ENCODE measurements at regions not wholly inside any gene's neighbourhood (a gene's known extent, or its start where the extent isn't known, plus 50 kb on each side); places are given as distances from the start of the nearest gene placed in this dataset.

DNA sequence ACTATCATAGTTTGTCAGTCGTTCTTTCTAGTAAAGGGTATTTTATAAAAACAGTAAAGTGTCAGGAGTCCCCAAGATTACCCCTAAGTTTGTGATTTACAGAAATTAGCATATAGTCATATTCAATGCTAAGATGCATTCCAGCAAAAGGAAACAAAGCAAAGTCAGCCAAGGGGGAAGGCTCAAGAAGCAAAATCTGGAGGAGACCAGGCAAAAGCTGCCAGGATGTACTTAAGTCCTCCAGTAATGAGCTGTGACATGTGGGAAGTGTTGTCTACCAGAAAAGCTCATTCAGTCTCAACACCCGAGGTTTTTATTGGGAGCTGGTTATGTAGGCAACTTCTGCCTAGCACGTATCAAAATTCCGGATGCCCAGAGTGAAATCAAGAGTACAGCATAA, 373.4 kb upstream of the TMPRSS15 start:
- Histone ChIP-seq H3K4me3 (ENCODE audit: insufficient read length, low read depth) (no peak overlapping the region), H3K9me3 (ENCODE audit: insufficient read depth, low read length) (no peaks in the 10 kb centered on the region; the same call in 1 of the 2 replicates), H3K27me3 (ENCODE audit: insufficient read depth, insufficient read length) (no peaks in the 10 kb centered on the region), H3K36me3 (ENCODE audit: insufficient read depth, insufficient read length, low read length) (no peaks in the 10 kb centered on the region), H3K4me1 (ENCODE audit: insufficient read depth, insufficient read length) (no peaks in the 10 kb centered on the region), H3K9ac (ENCODE audit: insufficient read length, low read depth) (no peak overlapping the region)
- DNase-seq (ENCODE audit: low read depth, low spot score), result no peak
- TF ChIP-seq ZNF274 (IDR thresholded peaks at IDR 0.05; ENCODE audit: low read depth, low read length) (no peak), SUZ12 (IDR thresholded peaks at IDR 0.05; ENCODE audit: extremely low read depth, insufficient read depth, insufficient read length) (no peak), YY1 (IDR thresholded peaks at IDR 0.05; ENCODE audit: insufficient read depth, insufficient read length) (no peak)

- no peaks in the 10 kb centered on the region for H3K36me3 ChIP-seq (ENCODE audit: insufficient read depth, insufficient read length, low read length)
- no peak for DNase-seq (ENCODE audit: low read depth, low spot score)
- no peaks in the 10 kb centered on the region for H3K4me1 ChIP-seq (ENCODE audit: insufficient read depth, insufficient read length)
- no peaks in the 10 kb centered on the region for H3K9me3 ChIP-seq (ENCODE audit: insufficient read depth, low read length)
- H3K9ac ChIP-seq (ENCODE audit: insufficient read length, low read depth), result no peak overlapping the region
- no peaks in the 10 kb centered on the region for H3K27me3 ChIP-seq (ENCODE audit: insufficient read depth, insufficient read length)
- TF ChIP-seq YY1 (IDR thresholded peaks at IDR 0.05; ENCODE audit: insufficient read depth, insufficient read length), result no peak
- TF ChIP-seq ZNF274 (IDR thresholded peaks at IDR 0.05; ENCODE audit: low read depth, low read length), result no peak
- no peak for TF ChIP-seq SUZ12 (IDR thresholded peaks at IDR 0.05; ENCODE audit: extremely low read depth, insufficient read depth, insufficient read length)
- no peak overlapping the region for H3K4me3 ChIP-seq (ENCODE audit: insufficient read length, low read depth)
These were observed 379.1 kb upstream of the TMPRSS15 start for GRCh38 chr21:18782721-18783120.

DNA sequence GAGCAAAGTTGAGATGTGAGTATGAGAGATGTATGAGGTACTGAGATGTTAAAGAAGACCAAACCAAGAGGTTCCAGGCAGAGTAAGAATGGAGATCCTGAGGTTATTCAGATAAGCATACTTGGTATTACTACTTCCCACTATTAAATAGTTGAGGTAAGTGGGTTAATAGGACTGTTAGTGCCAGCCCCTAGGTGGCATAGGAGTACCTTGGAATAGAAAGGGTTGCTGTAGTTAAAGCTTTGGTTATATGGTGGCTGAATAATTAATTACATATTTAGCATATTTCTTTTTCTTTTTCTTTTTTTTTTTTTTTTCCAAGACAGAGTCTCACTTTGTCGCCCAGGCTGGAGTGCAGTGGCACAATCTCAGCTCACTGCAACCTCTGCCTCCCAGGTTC, 397.9 kb upstream of the TMPRSS15 start:
- Histone ChIP-seq H3K4me3 (ENCODE audit: insufficient read length, low read depth) (no peak overlapping the region), H3K4me1 (ENCODE audit: insufficient read depth, insufficient read length) (no peaks in the 10 kb centered on the region), H3K27me3 (ENCODE audit: insufficient read depth, insufficient read length) (no peaks in the 10 kb centered on the region), H3K9ac (ENCODE audit: insufficient read length, low read depth) (no peak overlapping the region), H3K9me3 (ENCODE audit: insufficient read depth, low read length) (0 out of 2 replicates have a peak, but pooled peaks cover 6% of the 10 kb centered on the region), H3K36me3 (ENCODE audit: insufficient read depth, insufficient read length, low read length) (no peaks in the 10 kb centered on the region)
- DNase-seq (ENCODE audit: low read depth, low spot score), result no peak
- TF ChIP-seq SUZ12 (IDR thresholded peaks at IDR 0.05; ENCODE audit: extremely low read depth, insufficient read depth, insufficient read length) (no peak), YY1 (IDR thresholded peaks at IDR 0.05; ENCODE audit: insufficient read depth, insufficient read length) (no peak), ZNF274 (IDR thresholded peaks at IDR 0.05; ENCODE audit: low read depth, low read length) (no peak)

GRCh38 chr21:18803624-18804023, 400.0 kb upstream of the TMPRSS15 start:
- DNase-seq (ENCODE audit: low read depth, low spot score), result no peak
- Histone ChIP-seq H3K4me3 (ENCODE audit: insufficient read length, low read depth) (no peak overlapping the region), H3K9ac (ENCODE audit: insufficient read length, low read depth) (no peak overlapping the region), H3K9me3 (ENCODE audit: insufficient read depth, low read length) (0 out of 2 replicates have a peak, but pooled peaks cover 1% of the 10 kb centered on the region), H3K27me3 (ENCODE audit: insufficient read depth, insufficient read length) (no peaks in the 10 kb centered on the region), H3K36me3 (ENCODE audit: insufficient read depth, insufficient read length, low read length) (no peaks in the 10 kb centered on the region), H3K4me1 (ENCODE audit: insufficient read depth, insufficient read length) (no peaks in the 10 kb centered on the region)
- TF ChIP-seq ZNF274 (IDR thresholded peaks at IDR 0.05; ENCODE audit: low read depth, low read length), result no peak
- no peak for TF ChIP-seq SUZ12 (IDR thresholded peaks at IDR 0.05; ENCODE audit: extremely low read depth, insufficient read depth, insufficient read length)
- no peak for TF ChIP-seq YY1 (IDR thresholded peaks at IDR 0.05; ENCODE audit: insufficient read depth, insufficient read length)

GRCh38 chr21:18810136-18810535, 406.6 kb upstream of the TMPRSS15 start:
- no peaks in the 10 kb centered on the region for H3K36me3 ChIP-seq (ENCODE audit: insufficient read depth, insufficient read length, low read length)
- H3K9me3 ChIP-seq (ENCODE audit: insufficient read depth, low read length), result peaks cover 10% of the 10 kb centered on the region; the same call in 1 of the 2 replicates
- no peak overlapping the region for H3K4me3 ChIP-seq (ENCODE audit: insufficient read length, low read depth)
- H3K4me1 ChIP-seq (ENCODE audit: insufficient read depth, insufficient read length), result no peaks in the 10 kb centered on the region
- TF ChIP-seq YY1 (IDR thresholded peaks at IDR 0.05; ENCODE audit: insufficient read depth, insufficient read length), result peak; percentile 17
- no peak for TF ChIP-seq SUZ12 (IDR thresholded peaks at IDR 0.05; ENCODE audit: extremely low read depth, insufficient read depth, insufficient read length)
- peak; percentile 67 for DNase-seq (ENCODE audit: low read depth, low spot score)
- H3K9ac ChIP-seq (ENCODE audit: insufficient read length, low read depth), result no peak overlapping the region
- H3K27me3 ChIP-seq (ENCODE audit: insufficient read depth, insufficient read length), result no peaks in the 10 kb centered on the region

GRCh38 chr21:18812308-18812707, 408.7 kb upstream of the TMPRSS15 start:
- DNase-seq (ENCODE audit: low read depth, low spot score), result no peak
- Histone ChIP-seq H3K36me3 (ENCODE audit: insufficient read depth, insufficient read length, low read length) (no peaks in the 10 kb centered on the region), H3K27me3 (ENCODE audit: insufficient read depth, insufficient read length) (no peaks in the 10 kb centered on the region), H3K4me1 (ENCODE audit: insufficient read depth, insufficient read length) (no peaks in the 10 kb centered on the region), H3K9me3 (ENCODE audit: insufficient read depth, low read length) (peaks cover 10% of the 10 kb centered on the region; the same call in 1 of the 2 replicates), H3K9ac (ENCODE audit: insufficient read length, low read depth) (no peak overlapping the region), H3K4me3 (ENCODE audit: insufficient read length, low read depth) (no peak overlapping the region)
- TF ChIP-seq SUZ12 (IDR thresholded peaks at IDR 0.05; ENCODE audit: extremely low read depth, insufficient read depth, insufficient read length) (no peak), ZNF274 (IDR thresholded peaks at IDR 0.05; ENCODE audit: low read depth, low read length) (no peak), YY1 (IDR thresholded peaks at IDR 0.05; ENCODE audit: insufficient read depth, insufficient read length) (no peak)

- H3K4me1 ChIP-seq (ENCODE audit: insufficient read depth, insufficient read length), result no peaks in the 10 kb centered on the region
- no peaks in the 10 kb centered on the region for H3K9me3 ChIP-seq (ENCODE audit: insufficient read depth, low read length)
- no peaks in the 10 kb centered on the region for H3K36me3 ChIP-seq (ENCODE audit: insufficient read depth, insufficient read length, low read length)
- no peak overlapping the region for H3K9ac ChIP-seq (ENCODE audit: insufficient read length, low read depth)
- H3K27me3 ChIP-seq (ENCODE audit: insufficient read depth, insufficient read length), result no peaks in the 10 kb centered on the region
- no peak overlapping the region for H3K4me3 ChIP-seq (ENCODE audit: insufficient read length, low read depth)
- TF ChIP-seq ZNF274 (IDR thresholded peaks at IDR 0.05; ENCODE audit: low read depth, low read length), result no peak
- no peak for TF ChIP-seq SUZ12 (IDR thresholded peaks at IDR 0.05; ENCODE audit: extremely low read depth, insufficient read depth, insufficient read length)
- TF ChIP-seq YY1 (IDR thresholded peaks at IDR 0.05; ENCODE audit: insufficient read depth, insufficient read length), result no peak
- DNase-seq (ENCODE audit: low read depth, low spot score), result no peak
These were observed 415.9 kb upstream of the TMPRSS15 start for GRCh38 chr21:18819507-18819906.

Data from NT2/D1 (cell line).